ENCODE measurements at regions not wholly inside any gene's neighbourhood (a gene's known extent, or its start where the extent isn't known, plus 50 kb on each side); places are given as distances from the start of the nearest gene placed in this dataset.

DNA sequence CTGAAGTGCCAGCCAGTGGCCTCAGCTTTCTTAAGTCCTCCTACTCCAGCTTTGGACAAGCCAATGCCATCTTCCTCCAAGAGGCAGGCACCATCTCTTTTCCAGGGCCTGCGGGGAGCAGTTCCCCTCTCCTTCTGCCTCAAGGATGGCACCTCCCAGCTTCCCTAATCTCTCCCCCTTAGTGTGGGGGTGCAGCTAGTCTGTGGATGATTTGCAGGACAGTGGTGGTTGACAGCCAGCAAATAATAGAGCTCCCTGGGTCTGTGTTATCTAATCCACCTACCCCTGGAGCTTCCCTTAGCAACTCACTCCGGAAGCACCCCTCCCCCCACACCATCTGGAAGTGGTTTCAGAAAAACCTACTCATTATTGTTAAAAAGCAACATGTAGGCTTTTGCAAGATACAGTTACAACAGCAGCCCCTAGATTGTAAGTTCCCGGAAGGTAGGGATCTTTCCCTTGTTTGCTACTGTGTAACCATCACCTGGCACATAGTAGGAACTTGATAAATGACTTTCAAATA lies 247.1 kb downstream of the BCOR start:
- TF ChIP-seq CEBPB (IDR thresholded peaks at IDR 0.05) (no peak), TCF12 (IDR thresholded peaks at IDR 0.05; ENCODE audit: low read depth) (no peak), ZBTB7A (IDR thresholded peaks at IDR 0.05; ENCODE audit: low read depth) (no peak), FOXM1 (IDR thresholded peaks at IDR 0.05; ENCODE audit: borderline replicate concordance, low read depth) (no peak), CREB1 (IDR thresholded peaks at IDR 0.05; ENCODE audit: low read depth) (no peak), NFIC (IDR thresholded peaks at IDR 0.05) (no peak), YY1 (IDR thresholded peaks at IDR 0.05; ENCODE audit: low read depth) (no peak), EP300 (IDR thresholded peaks at IDR 0.05; ENCODE audit: borderline replicate concordance) (no peak), TAF1 (IDR thresholded peaks at IDR 0.05; ENCODE audit: low read depth) (no peak)
- TF ChIP-seq, protein P1, sequence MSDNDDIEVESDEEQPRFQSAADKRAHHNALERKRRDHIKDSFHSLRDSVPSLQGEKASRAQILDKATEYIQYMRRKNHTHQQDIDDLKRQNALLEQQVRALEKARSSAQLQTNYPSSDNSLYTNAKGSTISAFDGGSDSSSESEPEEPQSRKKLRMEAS (IDR thresholded peaks at IDR 0.05), result no peak
- TF ChIP-seq, protein P2, sequence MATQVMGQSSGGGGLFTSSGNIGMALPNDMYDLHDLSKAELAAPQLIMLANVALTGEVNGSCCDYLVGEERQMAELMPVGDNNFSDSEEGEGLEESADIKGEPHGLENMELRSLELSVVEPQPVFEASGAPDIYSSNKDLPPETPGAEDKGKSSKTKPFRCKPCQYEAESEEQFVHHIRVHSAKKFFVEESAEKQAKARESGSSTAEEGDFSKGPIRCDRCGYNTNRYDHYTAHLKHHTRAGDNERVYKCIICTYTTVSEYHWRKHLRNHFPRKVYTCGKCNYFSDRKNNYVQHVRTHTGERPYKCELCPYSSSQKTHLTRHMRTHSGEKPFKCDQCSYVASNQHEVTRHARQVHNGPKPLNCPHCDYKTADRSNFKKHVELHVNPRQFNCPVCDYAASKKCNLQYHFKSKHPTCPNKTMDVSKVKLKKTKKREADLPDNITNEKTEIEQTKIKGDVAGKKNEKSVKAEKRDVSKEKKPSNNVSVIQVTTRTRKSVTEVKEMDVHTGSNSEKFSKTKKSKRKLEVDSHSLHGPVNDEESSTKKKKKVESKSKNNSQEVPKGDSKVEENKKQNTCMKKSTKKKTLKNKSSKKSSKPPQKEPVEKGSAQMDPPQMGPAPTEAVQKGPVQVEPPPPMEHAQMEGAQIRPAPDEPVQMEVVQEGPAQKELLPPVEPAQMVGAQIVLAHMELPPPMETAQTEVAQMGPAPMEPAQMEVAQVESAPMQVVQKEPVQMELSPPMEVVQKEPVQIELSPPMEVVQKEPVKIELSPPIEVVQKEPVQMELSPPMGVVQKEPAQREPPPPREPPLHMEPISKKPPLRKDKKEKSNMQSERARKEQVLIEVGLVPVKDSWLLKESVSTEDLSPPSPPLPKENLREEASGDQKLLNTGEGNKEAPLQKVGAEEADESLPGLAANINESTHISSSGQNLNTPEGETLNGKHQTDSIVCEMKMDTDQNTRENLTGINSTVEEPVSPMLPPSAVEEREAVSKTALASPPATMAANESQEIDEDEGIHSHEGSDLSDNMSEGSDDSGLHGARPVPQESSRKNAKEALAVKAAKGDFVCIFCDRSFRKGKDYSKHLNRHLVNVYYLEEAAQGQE (IDR thresholded peaks at IDR 0.05; ENCODE audit: low read depth), result no peak
- TF ChIP-seq, protein P3, sequence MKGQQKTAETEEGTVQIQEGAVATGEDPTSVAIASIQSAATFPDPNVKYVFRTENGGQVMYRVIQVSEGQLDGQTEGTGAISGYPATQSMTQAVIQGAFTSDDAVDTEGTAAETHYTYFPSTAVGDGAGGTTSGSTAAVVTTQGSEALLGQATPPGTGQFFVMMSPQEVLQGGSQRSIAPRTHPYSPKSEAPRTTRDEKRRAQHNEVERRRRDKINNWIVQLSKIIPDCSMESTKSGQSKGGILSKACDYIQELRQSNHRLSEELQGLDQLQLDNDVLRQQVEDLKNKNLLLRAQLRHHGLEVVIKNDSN (IDR thresholded peaks at IDR 0.05), result no peak

DNA sequence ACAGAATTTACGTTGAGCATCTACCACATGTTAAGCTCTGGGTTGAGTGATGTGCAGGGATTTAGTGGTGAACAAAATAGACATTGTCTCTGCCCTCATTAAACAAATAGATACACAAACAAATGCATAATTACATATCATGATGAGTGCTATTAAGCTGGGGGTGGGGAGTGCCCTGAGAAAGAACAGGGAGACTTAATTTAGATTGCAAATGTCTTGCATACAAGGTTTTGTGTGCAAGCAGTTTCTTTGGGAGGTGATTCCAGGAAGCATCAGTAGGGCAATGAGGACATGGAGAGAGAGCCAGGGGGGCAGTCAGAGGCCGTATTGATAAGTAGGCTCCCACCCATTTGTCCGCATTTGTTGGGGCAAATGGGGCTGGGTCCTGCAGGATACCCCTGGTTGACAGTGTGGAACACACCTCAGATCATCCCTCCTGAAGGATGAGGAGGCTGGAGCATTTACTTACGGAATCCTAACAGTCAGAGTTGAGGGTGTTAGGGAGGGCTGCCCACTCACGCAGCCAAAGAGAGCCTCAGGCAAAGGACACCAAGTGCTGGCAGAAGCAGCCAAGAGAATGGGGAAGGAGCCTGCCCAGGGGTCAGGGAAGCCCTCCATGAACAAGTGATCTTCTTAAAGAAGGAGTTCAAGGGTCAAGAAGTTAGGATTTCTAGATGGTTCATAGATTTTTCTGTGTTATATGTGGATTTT lies 245.9 kb downstream of the BCOR start:
- TF ChIP-seq, protein P1 (IDR thresholded peaks at IDR 0.05), result no peak
- TF ChIP-seq TAF1 (IDR thresholded peaks at IDR 0.05; ENCODE audit: low read depth) (no peak), RAD21 (IDR thresholded peaks at IDR 0.05; ENCODE audit: low read depth) (no peak), FOXM1 (IDR thresholded peaks at IDR 0.05; ENCODE audit: borderline replicate concordance, low read depth) (no peak), EP300 (IDR thresholded peaks at IDR 0.05; ENCODE audit: borderline replicate concordance) (no peak), TCF12 (IDR thresholded peaks at IDR 0.05; ENCODE audit: low read depth) (no peak), EGR1 (IDR thresholded peaks at IDR 0.05) (no peak), ZBTB7A (IDR thresholded peaks at IDR 0.05; ENCODE audit: low read depth) (no peak), YY1 (IDR thresholded peaks at IDR 0.05; ENCODE audit: low read depth) (no peak), CEBPB (IDR thresholded peaks at IDR 0.05) (no peak), TEAD4 (IDR thresholded peaks at IDR 0.05) (no peak), CREB1 (IDR thresholded peaks at IDR 0.05; ENCODE audit: low read depth) (no peak)
- TF ChIP-seq, protein P3 (IDR thresholded peaks at IDR 0.05), result no peak
- TF ChIP-seq, protein P2 (IDR thresholded peaks at IDR 0.05; ENCODE audit: low read depth), result no peak

DNA sequence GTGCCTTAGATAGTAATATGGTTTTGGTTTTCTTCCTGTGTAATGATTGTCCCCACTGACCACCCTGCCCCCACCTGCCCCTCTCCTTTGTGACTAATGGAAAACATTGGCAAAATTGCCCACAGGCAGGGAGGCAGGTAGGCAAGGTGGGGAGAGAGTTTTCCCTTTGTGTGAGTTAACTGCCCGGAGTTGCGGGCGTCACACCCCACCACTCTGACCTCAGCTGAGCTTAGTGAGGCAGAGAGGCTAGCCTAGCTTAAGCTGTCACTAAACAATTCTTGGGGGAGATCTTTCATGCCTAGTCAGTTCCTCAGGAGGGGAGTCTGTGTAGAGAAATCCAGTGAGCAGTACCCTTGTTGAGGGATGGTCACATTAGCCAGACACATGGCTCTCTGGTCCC lies 245.3 kb downstream of the BCOR start:
- TF ChIP-seq FOXM1 (IDR thresholded peaks at IDR 0.05; ENCODE audit: borderline replicate concordance, low read depth) (no peak), TCF12 (IDR thresholded peaks at IDR 0.05; ENCODE audit: low read depth) (no peak), RAD21 (IDR thresholded peaks at IDR 0.05; ENCODE audit: low read depth) (no peak), ZBTB7A (IDR thresholded peaks at IDR 0.05; ENCODE audit: low read depth) (no peak), EGR1 (IDR thresholded peaks at IDR 0.05) (no peak), YY1 (IDR thresholded peaks at IDR 0.05; ENCODE audit: low read depth) (no peak), EP300 (IDR thresholded peaks at IDR 0.05; ENCODE audit: borderline replicate concordance) (no peak), TAF1 (IDR thresholded peaks at IDR 0.05; ENCODE audit: low read depth) (no peak), CREB1 (IDR thresholded peaks at IDR 0.05; ENCODE audit: low read depth) (no peak), NFIC (IDR thresholded peaks at IDR 0.05) (no peak)
- TF ChIP-seq, protein P3 (IDR thresholded peaks at IDR 0.05), result no peak
- TF ChIP-seq, protein P2 (IDR thresholded peaks at IDR 0.05; ENCODE audit: low read depth), result no peak
- TF ChIP-seq, protein P1 (IDR thresholded peaks at IDR 0.05), result no peak

Measured in Ishikawa (cell line).